Right atrium auricular region (tissue), 2 donors: ENCODE measurements at regions not wholly inside any gene's neighbourhood (a gene's known extent, or its start where the extent isn't known, plus 50 kb on each side); places are given as distances from the start of the nearest gene placed in this dataset.

Experiments used
- DNase-seq: peaks from one replicate; pipeline ENCODE4 v3.0.0-alpha.2; 2019; ENCODE audit warnings: low spot score
- H3K27ac ChIP-seq, 2 donors: fragments of 200-600 bp; sonication (generic); 1 replicate in 1 of 2; 2 replicates in 1 of 2; pipeline ENCODE4 v1.5.1; 2016 to 2019
- H3K27me3 ChIP-seq, 2 donors: fragments of 200-600 bp; sonication (generic); one replicate each; pipeline versions ENCODE4 v1.5.1 to v1.6.0; 2017 to 2019
- H3K36me3 ChIP-seq: fragments of 200-600 bp; sonication (generic); one replicate; pipeline ENCODE4 v1.5.1; 2016
- H3K4me1 ChIP-seq, 2 donors: fragments of 200-600 bp; sonication (generic); one replicate each; pipeline versions ENCODE4 v1.5.1 to v1.6.0; 2017 to 2019
- H3K4me3 ChIP-seq, 2 donors: fragments of 200-600 bp; sonication (generic); 1 replicate in 1 of 2; 2 replicates in 1 of 2; pipeline ENCODE4 v1.5.1; 2017 to 2019; ENCODE audit warnings: mild to moderate bottlenecking in 1 of 2, moderate library complexity in 1 of 2
- H3K9me3 ChIP-seq, 2 donors: fragments of 200-600 bp; sonication (generic); one replicate each; pipeline ENCODE4 v1.5.1; 2019
- CTCF ChIP-seq, 2 donors: fragments of 200-600 bp; sonication (generic); IDR thresholded peaks; one replicate each; pipeline ENCODE4 v1.5.1; 2019; ENCODE audit warnings: antibody characterized with exemption in 2 of 2

- Histone ChIP-seq H3K27me3 (no peaks in the 10 kb centered on the region), H3K36me3 (no peaks in the 10 kb centered on the region), H3K9me3 (peaks cover 0 to 7% of the 10 kb centered on the region in 2 donors), H3K4me3 (no peak overlapping the region), H3K27ac (no peak overlapping the region), H3K4me1 (peaks cover 0 to 2% of the 10 kb centered on the region in 2 donors)
- no peak for TF ChIP-seq CTCF (IDR thresholded peaks at IDR 0.05)
- DNase-seq, result no peak
Observed at GRCh38 chr15:80321853-80322252, 69.8 kb upstream of the CTXND1 start.

- Histone ChIP-seq H3K9me3 (peaks cover 0 to 7% of the 10 kb centered on the region in 2 donors), H3K27ac (no peak overlapping the region), H3K4me3 (no peak overlapping the region), H3K36me3 (no peaks in the 10 kb centered on the region), H3K4me1 (no peaks in the 10 kb centered on the region), H3K27me3 (no peaks in the 10 kb centered on the region)
- no peak for DNase-seq
- TF ChIP-seq CTCF (IDR thresholded peaks at IDR 0.05), result no peak
Observed at GRCh38 chr15:80323285-80323684, 71.3 kb upstream of the CTXND1 start.

- H3K27me3 ChIP-seq, result no peaks in the 10 kb centered on the region
- DNase-seq, result no peak
- H3K9me3 ChIP-seq, result peaks cover 0 to 7% of the 10 kb centered on the region in 2 donors
- H3K4me1 ChIP-seq, result no peaks in the 10 kb centered on the region
- TF ChIP-seq CTCF (IDR thresholded peaks at IDR 0.05), result no peak
- no peak overlapping the region for H3K27ac ChIP-seq
- H3K4me3 ChIP-seq, result no peak overlapping the region
- H3K36me3 ChIP-seq, result no peaks in the 10 kb centered on the region
Observed at GRCh38 chr15:80324545-80325080, 72.6 kb upstream of the CTXND1 start.

- Histone ChIP-seq H3K36me3 (no peaks in the 10 kb centered on the region), H3K4me1 (no peaks in the 10 kb centered on the region), H3K9me3 (peaks cover 0 to 7% of the 10 kb centered on the region in 2 donors), H3K4me3 (no peak overlapping the region), H3K27me3 (no peaks in the 10 kb centered on the region), H3K27ac (no peak overlapping the region)
- TF ChIP-seq CTCF (IDR thresholded peaks at IDR 0.05), result no peak
- no peak for DNase-seq
Observed at GRCh38 chr15:80325206-80325605, 73.2 kb upstream of the CTXND1 start.

- TF ChIP-seq CTCF (IDR thresholded peaks at IDR 0.05), result no peak
Observed at GRCh38 chr15:80326270-80326669, 74.3 kb upstream of the CTXND1 start.

GRCh38 chr15:80328496-80328895 is 75.7 kb upstream of the ARNT2 start:
- Histone ChIP-seq H3K4me3 (no peak overlapping the region), H3K4me1 (no peaks in the 10 kb centered on the region), H3K27ac (no peak overlapping the region), H3K9me3 (peaks cover 0 to 9% of the 10 kb centered on the region in 2 donors), H3K36me3 (no peaks in the 10 kb centered on the region), H3K27me3 (no peaks in the 10 kb centered on the region)
- no peak for TF ChIP-seq CTCF (IDR thresholded peaks at IDR 0.05)
- no peak for DNase-seq

More at GRCh38 chr15:80326270-80326669, 74.3 kb upstream of the CTXND1 start:
- Histone ChIP-seq H3K9me3 (peaks cover 0 to 14% of the 10 kb centered on the region in 2 donors), H3K27me3 (no peaks in the 10 kb centered on the region), H3K36me3 (no peaks in the 10 kb centered on the region), H3K4me1 (no peaks in the 10 kb centered on the region), H3K4me3 (no peak overlapping the region), H3K27ac (no peak overlapping the region)
- no peak for DNase-seq
